GM12878 (cell line): ENCODE measurements at regions not wholly inside any gene's neighbourhood (a gene's known extent, or its start where the extent isn't known, plus 50 kb on each side); places are given as distances from the start of the nearest gene placed in this dataset.

Experiments used
- ATAC-seq: fragments of 200-7000 bp; cut with Tn5 transposase; 3 replicates; pipeline ENCODE4 v1.9.1; 2020; ENCODE audit warnings: mild to moderate bottlenecking, moderate library complexity
- BruUV-seq: library from RNA; stranded (reverse); fragments of 400-500 nt; replicated peaks from 2 replicates; lab custom pipeline; 2021; lab: Mats Ljungman, UMichigan
- CTCF ChIA-PET: fragments of 300-600 bp; sonication (Branson Sonifier 250); formaldehyde crosslinking; extraction: SDS; loops from one replicate; lab custom pipeline; 2021; ENCODE audit warnings: inconsistent platforms; lab: Yijun Ruan, JAX
- POLR2A ChIA-PET: fragments of 350-600 bp; formaldehyde crosslinking; extraction: SDS; loops from one replicate; lab custom pipeline; 2021; ENCODE audit warnings: inconsistent platforms; lab: Charles Lee
- RAD21 ChIA-PET: fragments of 300-600 bp; sonication (Branson Sonifier 250); formaldehyde crosslinking; loops from one replicate; lab custom pipeline; 2023; ENCODE audit warnings: antibody characterized with exemption; ENCODE audit not compliant: unreplicated experiment; lab: Charles Lee
- SMC1A ChIA-PET: fragments of 300-600 bp; sonication (Branson Sonifier 250); formaldehyde crosslinking; loops from one replicate; lab custom pipeline; 2023; ENCODE audit not compliant: unreplicated experiment, uncharacterized antibody; lab: Charles Lee
- DNase-seq: peaks from one replicate; pipeline ENCODE4 v3.0.0-alpha.2; 2011; ENCODE audit warnings: low read depth, low spot score
- FAIRE-seq: peaks from 3 replicates; lab custom pipeline; 2011; peaks lifted over from hg19 to GRCh38; lab: Jason Lieb, UNC
- H2AFZ ChIP-seq: 2 replicates; pipeline ENCODE4 v1.6.0; 2011; ENCODE audit warnings: low read depth, low read length, control low read depth; ENCODE audit not compliant: control insufficient read depth
- H3K27ac ChIP-seq: 2 replicates; pipeline ENCODE4 v1.5.1; 2011; ENCODE audit warnings: control low read depth; ENCODE audit not compliant: control insufficient read depth, insufficient read depth
- H3K27me3 ChIP-seq, 2 experiments: replicated peaks in 1 of 2; 2 replicates each; pipeline versions ENCODE4 v1.6.0 to v1.6.1; 2011; ENCODE audit warnings: low read length in 1 of 2; ENCODE audit not compliant: control insufficient read depth in 2 of 2, insufficient read depth in 2 of 2
- H3K36me3 ChIP-seq, 2 experiments: 2 replicates each; pipeline ENCODE4 v1.5.1; 2011; ENCODE audit warnings: low read length in 1 of 2; ENCODE audit not compliant: control insufficient read depth in 2 of 2, insufficient read depth in 2 of 2
- H3K4me1 ChIP-seq: 2 replicates; pipeline ENCODE4 v1.6.1; 2011; ENCODE audit warnings: mild to moderate bottlenecking, low read length, moderate library complexity, mixed read lengths; ENCODE audit not compliant: control insufficient read depth, insufficient read depth
- H3K4me2 ChIP-seq: 2 replicates; pipeline ENCODE4 v1.6.0; 2011; ENCODE audit warnings: control low read depth; ENCODE audit not compliant: control insufficient read depth, insufficient read depth
- H3K4me3 ChIP-seq: fragments of 200-600 bp; sonication (generic); 2 replicates; pipeline ENCODE4 v1.5.1; 2016
- H3K79me2 ChIP-seq: 2 replicates; pipeline ENCODE4 v1.6.0; 2011; ENCODE audit warnings: low read length; ENCODE audit not compliant: control insufficient read depth, insufficient read depth
- H3K9ac ChIP-seq: 2 replicates; pipeline ENCODE4 v1.8.0; 2011; ENCODE audit warnings: low read length, control low read depth, mixed read lengths; ENCODE audit not compliant: control insufficient read depth, insufficient read depth
- H3K9me3 ChIP-seq: replicated peaks from 3 replicates; pipeline ENCODE4 v1.5.1; 2011; ENCODE audit warnings: mild to moderate bottlenecking, low read length; ENCODE audit not compliant: control insufficient read depth, insufficient read depth
- H4K20me1 ChIP-seq: 2 replicates; pipeline ENCODE4 v1.6.0; 2011; ENCODE audit not compliant: control insufficient read depth, insufficient read depth
- CREM ChIP-seq: IDR thresholded peaks from 2 replicates; pipeline ENCODE4 v1.6.1; 2014; ENCODE audit warnings: antibody characterized with exemption, low read depth
- CTCF ChIP-seq, 3 experiments: IDR thresholded peaks in 2 of 3; conservative IDR thresholded peaks in 1 of 3; 2 replicates each; pipeline ENCODE4 v1.5.1; 2011; ENCODE audit warnings: low read depth in 3 of 3, low read length in 3 of 3, mild to moderate bottlenecking in 3 of 3, control low read depth in 2 of 3, moderate library complexity in 2 of 3, inconsistent platforms in 1 of 3, mixed read lengths in 1 of 3; ENCODE audit not compliant: control insufficient read depth in 2 of 3, insufficient read depth in 1 of 3; ENCODE audit errors: extremely low read depth in 1 of 3
- CUX1 ChIP-seq: IDR thresholded peaks from 2 replicates; pipeline ENCODE4 v1.6.1; 2012; ENCODE audit warnings: improper control_type of control experiment, low read depth, low read length; ENCODE audit not compliant: insufficient replicate concordance
- EP300 ChIP-seq, 2 experiments: fragments of 150-350 bp in 1 of 2; IDR thresholded peaks; 2 replicates each; pipeline ENCODE4 v1.6.1; 2011 to 2012; ENCODE audit warnings: low read depth in 2 of 2, low read length in 2 of 2, borderline replicate concordance in 1 of 2, improper control_type of control experiment in 1 of 2, inconsistent platforms in 1 of 2; ENCODE audit not compliant: control insufficient read depth in 1 of 2
- ESRRA ChIP-seq: IDR thresholded peaks from 2 replicates; pipeline ENCODE4 v1.6.1; 2012; ENCODE audit warnings: mild to moderate bottlenecking, low read length, improper control_type of control experiment
- FOXM1 ChIP-seq: IDR thresholded peaks from 2 replicates; pipeline ENCODE4 v1.6.1; 2012; ENCODE audit warnings: low read depth, mild to moderate bottlenecking, inconsistent platforms, low read length, moderate library complexity
- HDAC6 ChIP-seq: fragments of 200-600 bp; sonication (generic); IDR thresholded peaks from one replicate; pipeline ENCODE4 v1.8.0; 2017; ENCODE audit warnings: antibody characterized with exemption; ENCODE audit not compliant: unreplicated experiment
- MTA3 ChIP-seq: IDR thresholded peaks from 2 replicates; pipeline ENCODE4 v1.6.1; 2012; ENCODE audit warnings: low read length, inconsistent platforms, borderline replicate concordance
- NFIC ChIP-seq: IDR thresholded peaks from 2 replicates; pipeline ENCODE4 v1.6.1; 2012; ENCODE audit warnings: low read depth, mild to moderate bottlenecking, inconsistent platforms, low read length, moderate library complexity
- PKNOX1 ChIP-seq: fragments of 450-650 bp; IDR thresholded peaks from 2 replicates; pipeline ENCODE4 v1.6.1; 2016; ENCODE audit warnings: mild to moderate bottlenecking
- POU2F2 ChIP-seq: IDR thresholded peaks from 3 replicates; pipeline ENCODE4 v1.6.1; 2011; ENCODE audit warnings: low read depth, mild to moderate bottlenecking, low read length, borderline replicate concordance
- STAT3 ChIP-seq: IDR thresholded peaks from 2 replicates; pipeline ENCODE4 v1.6.1; 2011; ENCODE audit warnings: low read depth, low read length, improper control_type of control experiment
- ZNF384 ChIP-seq: IDR thresholded peaks from 2 replicates; pipeline ENCODE4 v1.6.1; 2012; ENCODE audit warnings: low read depth, mild to moderate bottlenecking, low read length, improper control_type of control experiment, borderline replicate concordance
- WGBS: methylation state at CpG from one replicate; pipeline ENCODE4 v1.1.6; 2016; ENCODE audit warnings: low lambda C conversion rate; ENCODE audit not compliant: insufficient replicate concordance, insufficient coverage; ENCODE audit errors: missing lambda C conversion rate; 5-methylcytosine and 5-hydroxymethylcytosine counted together
- in situ Hi-C: fragments of 300-500 bp; cut with MboI; formaldehyde crosslinking; loops from 9 replicates; pipeline ENCODE4 v1.14.3; 2018; ENCODE audit warnings: mixed read lengths
- intact Hi-C: fragments of 100-400 bp; cut with micrococcal nuclease; formaldehyde crosslinking; loops from one replicate; pipeline ENCODE4 v1.14.2; 2022; ENCODE audit not compliant: unreplicated experiment
- TF ChIP-seq, protein P1 (sequence below): IDR thresholded peaks from 2 replicates; pipeline ENCODE4 v1.6.1; 2012; ENCODE audit warnings: low read depth, low read length, improper control_type of control experiment
- TF ChIP-seq, protein P2 (sequence below): fragments of 450-650 bp; IDR thresholded peaks from 2 replicates; pipeline ENCODE4 v1.6.1; 2016; ENCODE audit warnings: mild to moderate bottlenecking

DNA sequence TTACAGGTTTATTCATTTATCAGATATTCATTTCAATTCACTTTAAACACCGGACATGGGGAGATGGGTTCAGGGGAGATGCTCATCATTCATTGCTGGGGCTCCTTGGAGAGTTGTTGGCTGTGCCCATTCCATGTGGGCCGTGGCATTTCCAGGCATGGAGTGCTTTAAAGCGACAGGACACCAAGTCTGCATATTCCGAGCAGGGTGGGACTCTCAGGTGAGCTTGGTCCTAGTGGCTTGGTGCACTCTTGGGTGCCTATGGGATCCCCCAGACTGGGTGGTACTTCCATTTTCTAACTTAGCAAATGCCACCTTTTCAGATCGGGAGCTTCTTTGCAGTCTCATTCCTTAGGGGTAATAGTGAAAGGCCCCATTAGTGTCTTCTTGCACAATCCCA, 619.5 kb upstream of the CADM1 start:
- intact Hi-C loops = no loop called here
- BruUV-seq = no TSS peak
- H3K79me2 ChIP-seq = no peaks in the 10 kb centered on the region
- FAIRE-seq (no peak), ATAC-seq (no peak), DNase-seq (no peak)
- TF ChIP-seq FOXM1 (no peak), STAT3 (no peak), ESRRA (no peak), CTCF (IDR thresholded peaks at IDR 0.05 in 2 of 3, conservative IDR thresholded peaks at IDR 0.05 in 1 of 3; ENCODE audit: control insufficient read depth in 2 of 3, extremely low read depth in 1 of 3, insufficient read depth in 1 of 3, low read depth in 3 of 3, low read length in 3 of 3) (no peak), POU2F2 (no peak), CUX1 (no peak), PKNOX1 (no peak), HDAC6 (no peak), CREM (no peak), MTA3 (no peak), EP300 (IDR thresholded peaks at IDR 0.05; ENCODE audit: borderline replicate concordance in 1 of 2, control insufficient read depth in 1 of 2, low read depth in 2 of 2, low read length in 2 of 2) (no peak), ZNF384 (no peak), NFIC (no peak)
- TF ChIP-seq, protein P1, sequence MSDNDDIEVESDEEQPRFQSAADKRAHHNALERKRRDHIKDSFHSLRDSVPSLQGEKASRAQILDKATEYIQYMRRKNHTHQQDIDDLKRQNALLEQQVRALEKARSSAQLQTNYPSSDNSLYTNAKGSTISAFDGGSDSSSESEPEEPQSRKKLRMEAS = no peak
- TF ChIP-seq, protein P2, sequence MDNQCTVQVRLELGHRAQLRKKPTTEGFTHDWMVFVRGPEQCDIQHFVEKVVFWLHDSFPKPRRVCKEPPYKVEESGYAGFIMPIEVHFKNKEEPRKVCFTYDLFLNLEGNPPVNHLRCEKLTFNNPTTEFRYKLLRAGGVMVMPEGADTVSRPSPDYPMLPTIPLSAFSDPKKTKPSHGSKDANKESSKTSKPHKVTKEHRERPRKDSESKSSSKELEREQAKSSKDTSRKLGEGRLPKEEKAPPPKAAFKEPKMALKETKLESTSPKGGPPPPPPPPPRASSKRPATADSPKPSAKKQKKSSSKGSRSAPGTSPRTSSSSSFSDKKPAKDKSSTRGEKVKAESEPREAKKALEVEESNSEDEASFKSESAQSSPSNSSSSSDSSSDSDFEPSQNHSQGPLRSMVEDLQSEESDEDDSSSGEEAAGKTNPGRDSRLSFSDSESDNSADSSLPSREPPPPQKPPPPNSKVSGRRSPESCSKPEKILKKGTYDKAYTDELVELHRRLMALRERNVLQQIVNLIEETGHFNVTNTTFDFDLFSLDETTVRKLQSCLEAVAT = no peak
- ChIA-PET SMC1A (interaction anchor here (1.0 kb wide), 1 partner anchor 133 kb away, joined by 3 read pairs; no protein-coding TSS in a partner anchor), RAD21 (no interaction called here), POLR2A (no interaction called here), CTCF (no interaction called here)
- no peaks in the 10 kb centered on the region; the same call in 2 of the 3 replicates for H3K9me3 ChIP-seq
- H3K4me3 ChIP-seq = no peak overlapping the region
- WGBS = 71% methylated on average over 5 of the region's 5 CpGs
- no peaks in the 10 kb centered on the region for H3K4me1 ChIP-seq
- H3K27me3 ChIP-seq = no peaks in the 10 kb centered on the region
- H3K36me3 ChIP-seq = no peaks in the 10 kb centered on the region
- no peaks in the 10 kb centered on the region for H4K20me1 ChIP-seq
- no peak overlapping the region for H3K9ac ChIP-seq
- H3K27ac ChIP-seq = no peak overlapping the region
- in situ Hi-C loops = no loop called here
- H2AFZ ChIP-seq = no peak overlapping the region
- H3K4me2 ChIP-seq = no peak overlapping the region
